Neural cell (in vitro differentiated cells): ENCODE measurements at regions not wholly inside any gene's neighbourhood (a gene's known extent, or its start where the extent isn't known, plus 50 kb on each side); places are given as distances from the start of the nearest gene placed in this dataset.

Experiments used
- H2AFZ ChIP-seq: fragments of 200-600, 300-800 bp; sonication (generic), shearing (Covaris generic); 2 replicates; pipeline ENCODE4 v1.6.0; 2014; ENCODE audit warnings: low read depth, mild to moderate bottlenecking, antibody characterized with exemption, low read length, moderate library complexity
- H3F3A ChIP-seq: fragments of 200-600 bp; shearing (Covaris generic); 2 replicates; pipeline ENCODE4 v1.6.1; 2016; ENCODE audit warnings: mild to moderate bottlenecking, moderate library complexity, mixed read lengths, antibody characterized with exemption, low read length; ENCODE audit not compliant: insufficient read depth, poor library complexity, severe bottlenecking
- H3K27ac ChIP-seq: fragments of 200-600, 300-800 bp; sonication (generic), shearing (Covaris generic); 2 replicates; pipeline ENCODE4 v1.5.1; 2014; ENCODE audit warnings: mild to moderate bottlenecking, low read length, moderate library complexity
- H3K27me3 ChIP-seq: fragments of 300-800, 200-600 bp; sonication (generic), shearing (Covaris generic); 2 replicates; pipeline ENCODE4 v1.6.0; 2014; ENCODE audit warnings: mild to moderate bottlenecking, low read depth, low read length, moderate library complexity; ENCODE audit not compliant: insufficient read depth
- H3K36me3 ChIP-seq: fragments of 300-800, 200-600 bp; sonication (generic), shearing (Covaris generic); 2 replicates; pipeline ENCODE4 v1.5.1; 2014; ENCODE audit warnings: mild to moderate bottlenecking, antibody characterized with exemption, low read length, moderate library complexity; ENCODE audit not compliant: insufficient read depth
- H3K4me2 ChIP-seq: fragments of 300-800, 200-600 bp; sonication (generic), shearing (Covaris generic); 2 replicates; pipeline ENCODE4 v1.6.0; 2014; ENCODE audit warnings: mild to moderate bottlenecking, low read length
- H3K4me3 ChIP-seq: fragments of 300-800, 200-600 bp; sonication (generic), shearing (Covaris generic); 2 replicates; pipeline ENCODE4 v1.5.1; 2014; ENCODE audit warnings: mild to moderate bottlenecking, low read length, moderate library complexity
- H3K79me2 ChIP-seq: fragments of 200-600 bp; shearing (Covaris generic); replicated peaks from 2 replicates; pipeline ENCODE4 v1.6.0; 2014; ENCODE audit warnings: mild to moderate bottlenecking, low read length, moderate library complexity; ENCODE audit not compliant: insufficient read depth
- H3K9ac ChIP-seq: fragments of 300-800, 200-600 bp; sonication (generic), shearing (Covaris generic); 2 replicates; pipeline ENCODE4 v1.6.1; 2016; ENCODE audit warnings: mild to moderate bottlenecking, low read length, mixed read lengths
- H3K9me2 ChIP-seq: fragments of 200-600 bp; shearing (Covaris generic); 2 replicates; pipeline ENCODE4 v1.6.1; 2016; ENCODE audit warnings: mild to moderate bottlenecking, low read length, mixed read lengths; ENCODE audit not compliant: insufficient read depth
- H3K9me3 ChIP-seq: fragments of 200-600, 300-800 bp; sonication (generic), shearing (Covaris generic); 2 replicates; pipeline ENCODE4 v1.6.1; 2016; ENCODE audit warnings: mild to moderate bottlenecking, mixed run types, low read length, moderate library complexity, mixed read lengths
- H4K20me1 ChIP-seq: fragments of 200-600 bp; shearing (Covaris generic); 2 replicates; pipeline ENCODE4 v1.6.1; 2016; ENCODE audit warnings: mild to moderate bottlenecking, mixed run types; ENCODE audit not compliant: insufficient read depth
- CTCF ChIP-seq: fragments of 450-650 bp; IDR thresholded peaks from 2 replicates; pipeline ENCODE4 v1.5.1; 2014; ENCODE audit warnings: antibody characterized with exemption, mild to moderate bottlenecking, moderate library complexity; ENCODE audit not compliant: poor library complexity, severe bottlenecking
- EP300 ChIP-seq: fragments of 450-650 bp; conservative IDR thresholded peaks from 2 replicates; pipeline ENCODE4 v1.6.1; 2014; ENCODE audit warnings: antibody characterized with exemption, mild to moderate bottlenecking, moderate library complexity; ENCODE audit not compliant: poor library complexity, severe bottlenecking
- EZH2 ChIP-seq: fragments of 200-600, 300-800 bp; shearing (Covaris generic), sonication (generic); IDR thresholded peaks from 2 replicates; pipeline ENCODE4 v1.6.1; 2014; ENCODE audit warnings: antibody characterized with exemption, low read length, borderline replicate concordance, mild to moderate bottlenecking; ENCODE audit not compliant: insufficient read depth, poor library complexity, severe bottlenecking
- MXI1 ChIP-seq: fragments of 450-650 bp; conservative IDR thresholded peaks from 2 replicates; pipeline ENCODE4 v1.6.1; 2014; ENCODE audit warnings: antibody characterized with exemption, mild to moderate bottlenecking; ENCODE audit not compliant: poor library complexity, severe bottlenecking
- POLR2AphosphoS5 ChIP-seq: IDR thresholded peaks from 2 replicates; pipeline ENCODE4 v1.6.1; 2012
- RAD21 ChIP-seq: fragments of 450-650 bp; conservative IDR thresholded peaks from 2 replicates; pipeline ENCODE4 v1.6.1; 2014; ENCODE audit warnings: antibody characterized with exemption, mild to moderate bottlenecking, moderate library complexity
- REST ChIP-seq: IDR thresholded peaks from 2 replicates; pipeline ENCODE4 v1.6.1; 2012; ENCODE audit warnings: borderline replicate concordance
- SMC3 ChIP-seq: fragments of 450-650 bp; conservative IDR thresholded peaks from 2 replicates; pipeline ENCODE4 v1.6.1; 2014; ENCODE audit warnings: antibody characterized with exemption, mild to moderate bottlenecking, moderate library complexity; ENCODE audit not compliant: poor library complexity
- TAF1 ChIP-seq: IDR thresholded peaks from 2 replicates; pipeline ENCODE4 v1.6.1; 2012; ENCODE audit warnings: low read depth

GRCh38 chr2:191578031-191578430 lies 99.9 kb upstream of the NABP1 start:
- Histone ChIP-seq H3K79me2 (no peaks in the 10 kb centered on the region), H3K9ac (no peak overlapping the region), H4K20me1 (no peaks in the 10 kb centered on the region), H2AFZ (no peak overlapping the region), H3K9me3 (no peaks in the 10 kb centered on the region), H3K27ac (no peak overlapping the region), H3K27me3 (no peaks in the 10 kb centered on the region), H3K36me3 (no peaks in the 10 kb centered on the region), H3F3A (no peaks in the 10 kb centered on the region), H3K4me2 (no peak overlapping the region), H3K9me2 (no peaks in the 10 kb centered on the region), H3K4me3 (no peak overlapping the region)
- TF ChIP-seq TAF1 (no peak), CTCF (no peak), RAD21 (no peak), EZH2 (no peak), POLR2AphosphoS5 (no peak), SMC3 (no peak), EP300 (no peak), MXI1 (no peak), REST (no peak)

GRCh38 chr2:191580581-191580980 lies 97.4 kb upstream of the NABP1 start:
- Histone ChIP-seq H3K9ac (no peak overlapping the region), H3K9me2 (no peaks in the 10 kb centered on the region), H3K79me2 (no peaks in the 10 kb centered on the region), H3K9me3 (no peaks in the 10 kb centered on the region), H2AFZ (no peak overlapping the region), H3K4me2 (no peak overlapping the region), H3K4me3 (no peak overlapping the region), H3K27ac (no peak overlapping the region), H4K20me1 (no peaks in the 10 kb centered on the region), H3K36me3 (no peaks in the 10 kb centered on the region), H3F3A (no peaks in the 10 kb centered on the region), H3K27me3 (no peaks in the 10 kb centered on the region)
- TF ChIP-seq REST = no peak
